ENCODE measurements at regions not wholly inside any gene's neighbourhood (a gene's known extent, or its start where the extent isn't known, plus 50 kb on each side); places are given as distances from the start of the nearest gene placed in this dataset.

DNA sequence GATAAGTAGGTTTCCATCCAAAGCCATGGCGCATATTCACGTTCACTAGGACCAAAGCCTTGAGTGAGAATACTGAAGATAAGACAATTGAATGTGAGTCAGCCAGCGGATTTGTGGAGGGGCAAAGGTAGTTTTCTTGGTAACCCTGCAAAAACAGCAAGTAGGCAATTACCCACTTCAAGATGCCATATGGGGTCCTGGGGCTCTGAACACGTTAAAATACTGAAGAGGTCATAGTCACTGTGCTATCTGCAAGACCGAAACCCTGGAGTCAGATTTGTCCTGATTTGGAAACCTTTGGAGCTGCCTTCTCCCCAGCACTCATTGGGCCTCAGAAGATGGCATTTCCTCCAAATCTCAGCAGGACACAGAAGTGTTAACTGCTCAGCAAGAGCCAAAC is 646.9 kb upstream of the LMCD1 start:
- 56 to 74% (median 61%) methylated on average over 5 of the region's 5 CpGs for WGBS, 5 donors
- Histone ChIP-seq H3K27ac (no peak overlapping the region), H3K4me1 (no peaks in the 10 kb centered on the region), H3K9me3 (no peaks in the 10 kb centered on the region), H3K27me3 (no peaks in the 10 kb centered on the region), H3K36me3 (no peaks in the 10 kb centered on the region), H3K4me3 (no peak overlapping the region)
- intact Hi-C loops (cut with DNase I; ENCODE audit: low total_unique reads) = no loop called here
- DNase-seq = no peak
- TF ChIP-seq, protein P1, sequence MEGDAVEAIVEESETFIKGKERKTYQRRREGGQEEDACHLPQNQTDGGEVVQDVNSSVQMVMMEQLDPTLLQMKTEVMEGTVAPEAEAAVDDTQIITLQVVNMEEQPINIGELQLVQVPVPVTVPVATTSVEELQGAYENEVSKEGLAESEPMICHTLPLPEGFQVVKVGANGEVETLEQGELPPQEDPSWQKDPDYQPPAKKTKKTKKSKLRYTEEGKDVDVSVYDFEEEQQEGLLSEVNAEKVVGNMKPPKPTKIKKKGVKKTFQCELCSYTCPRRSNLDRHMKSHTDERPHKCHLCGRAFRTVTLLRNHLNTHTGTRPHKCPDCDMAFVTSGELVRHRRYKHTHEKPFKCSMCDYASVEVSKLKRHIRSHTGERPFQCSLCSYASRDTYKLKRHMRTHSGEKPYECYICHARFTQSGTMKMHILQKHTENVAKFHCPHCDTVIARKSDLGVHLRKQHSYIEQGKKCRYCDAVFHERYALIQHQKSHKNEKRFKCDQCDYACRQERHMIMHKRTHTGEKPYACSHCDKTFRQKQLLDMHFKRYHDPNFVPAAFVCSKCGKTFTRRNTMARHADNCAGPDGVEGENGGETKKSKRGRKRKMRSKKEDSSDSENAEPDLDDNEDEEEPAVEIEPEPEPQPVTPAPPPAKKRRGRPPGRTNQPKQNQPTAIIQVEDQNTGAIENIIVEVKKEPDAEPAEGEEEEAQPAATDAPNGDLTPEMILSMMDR (IDR thresholded peaks at IDR 0.05) = no peak
- no peak for TF ChIP-seq POLR2A (IDR thresholded peaks at IDR 0.05)
- TF ChIP-seq EP300 (IDR thresholded peaks at IDR 0.05) = no peak
- no peak for TF ChIP-seq POLR2AphosphoS5 (IDR thresholded peaks at IDR 0.05)

DNA sequence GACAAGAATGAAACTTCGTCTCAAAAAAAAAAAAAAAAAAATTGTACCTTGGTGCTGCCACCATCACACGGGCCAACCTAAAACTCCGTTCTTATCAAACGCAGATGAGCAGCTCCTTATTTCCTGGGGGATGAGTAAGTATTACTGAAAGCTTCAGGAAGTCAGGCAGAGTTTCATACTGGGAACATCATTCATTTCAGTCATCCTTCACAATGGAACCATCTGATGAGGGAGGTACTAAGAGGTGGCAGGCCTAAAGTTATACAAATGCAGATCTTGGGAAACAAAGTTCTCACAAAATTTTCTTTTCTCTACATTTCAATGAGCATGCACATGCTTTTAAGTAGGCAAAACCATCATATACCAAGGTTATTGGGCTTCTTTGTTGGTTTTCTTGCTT is 636.0 kb upstream of the LMCD1 start:
- H3K27ac ChIP-seq = no peak overlapping the region
- no peak for TF ChIP-seq POLR2A (IDR thresholded peaks at IDR 0.05)
- no peak for TF ChIP-seq EP300 (IDR thresholded peaks at IDR 0.05)
- TF ChIP-seq POLR2AphosphoS5 (IDR thresholded peaks at IDR 0.05) = no peak
- TF ChIP-seq, protein P1 (IDR thresholded peaks at IDR 0.05) = no peak
- H3K36me3 ChIP-seq = no peaks in the 10 kb centered on the region
- H3K4me1 ChIP-seq = no peaks in the 10 kb centered on the region
- no peak overlapping the region for H3K4me3 ChIP-seq
- no peaks in the 10 kb centered on the region for H3K27me3 ChIP-seq
- 95 to 97% (median 96%) methylated on average over 4 of the region's 4 CpGs for WGBS, 5 donors
- H3K9me3 ChIP-seq = no peaks in the 10 kb centered on the region
- DNase-seq = no peak
- intact Hi-C loops (cut with DNase I; ENCODE audit: low total_unique reads) = no loop called here

DNA sequence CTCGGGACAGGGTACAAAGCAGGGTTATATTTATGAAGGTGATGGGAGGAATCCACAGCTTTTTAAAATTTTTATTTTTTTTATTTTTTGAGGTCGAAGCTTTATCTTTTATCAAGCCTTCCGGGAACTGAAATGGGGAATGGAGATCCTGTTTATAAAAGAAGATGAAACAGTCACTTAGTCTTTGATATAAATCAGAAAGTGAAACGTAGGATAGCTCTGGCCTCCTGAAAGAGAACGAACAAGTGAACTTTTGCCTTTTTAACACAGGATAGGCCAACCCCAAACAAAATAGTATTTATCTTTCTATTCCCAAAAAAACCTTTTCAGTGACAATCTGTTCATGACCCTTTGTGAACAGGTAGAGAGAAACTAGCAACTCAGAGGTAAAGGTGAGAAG is 634.0 kb upstream of the LMCD1 start:
- Histone ChIP-seq H3K27ac (no peak overlapping the region), H3K9me3 (no peaks in the 10 kb centered on the region), H3K4me1 (no peaks in the 10 kb centered on the region), H3K4me3 (no peak overlapping the region), H3K36me3 (no peaks in the 10 kb centered on the region), H3K27me3 (no peaks in the 10 kb centered on the region)
- 28 to 79% (median 45%) methylated on average over 5 of the region's 5 CpGs for WGBS, 5 donors
- intact Hi-C loops (cut with DNase I; ENCODE audit: low total_unique reads) = no loop called here
- TF ChIP-seq POLR2A (IDR thresholded peaks at IDR 0.05) = no peak
- TF ChIP-seq, protein P1 (IDR thresholded peaks at IDR 0.05) = no peak
- TF ChIP-seq POLR2AphosphoS5 (IDR thresholded peaks at IDR 0.05) = no peak
- TF ChIP-seq EP300 (IDR thresholded peaks at IDR 0.05) = no peak
- no peak for DNase-seq

DNA sequence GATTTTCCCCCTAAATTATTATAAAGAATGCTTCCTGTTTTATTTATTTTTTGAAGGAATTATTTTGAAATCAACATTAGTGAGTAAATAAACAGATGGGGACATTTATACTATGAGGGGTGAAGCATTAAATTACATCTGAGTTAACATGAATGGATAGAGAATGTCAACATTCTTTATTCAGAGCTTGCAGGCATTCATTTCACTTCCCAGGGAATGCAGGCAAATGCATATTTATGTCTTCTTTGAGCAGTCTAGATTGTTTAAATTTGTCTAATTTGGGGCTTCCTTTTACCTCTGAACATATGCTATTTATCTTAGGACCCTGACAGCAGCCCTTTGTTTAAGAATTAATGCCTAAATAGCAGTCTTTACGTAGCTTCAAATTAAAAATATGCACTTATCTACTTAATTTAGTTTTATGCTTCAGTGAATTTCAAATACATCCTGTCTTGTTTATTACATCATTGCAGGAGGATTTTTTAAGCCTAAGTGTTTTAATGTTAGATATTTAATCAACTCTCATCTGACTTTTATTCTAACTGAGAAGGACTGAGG is 630.5 kb upstream of the LMCD1 start:
- Histone ChIP-seq H3K27me3 (no peaks in the 10 kb centered on the region), H3K9me3 (no peaks in the 10 kb centered on the region), H3K36me3 (no peaks in the 10 kb centered on the region), H3K27ac (no peak overlapping the region), H3K4me3 (no peak overlapping the region), H3K4me1 (peaks cover 0 to 2% (median 1%) of the 10 kb centered on the region in 4 donors)
- intact Hi-C loops (cut with DNase I; ENCODE audit: low total_unique reads) = no loop called here
- TF ChIP-seq POLR2AphosphoS5 (IDR thresholded peaks at IDR 0.05) = no peak
- no peak for TF ChIP-seq POLR2A (IDR thresholded peaks at IDR 0.05)
- TF ChIP-seq EP300 (IDR thresholded peaks at IDR 0.05) = no peak
- TF ChIP-seq, protein P1 (IDR thresholded peaks at IDR 0.05) = no peak
- 0 to 68% (median 48%) methylated on average over 1 of the region's 1 CpG for WGBS, 5 donors
- no peak for DNase-seq

Measured in stomach (tissue), 8 donors.